ENCODE measurements at regions not wholly inside any gene's neighbourhood (a gene's known extent, or its start where the extent isn't known, plus 50 kb on each side); places are given as distances from the start of the nearest gene placed in this dataset.

GRCh38 chr9:86526021-86526420, 171.8 kb upstream of the TUT7 start:
- TF ChIP-seq CTCF (IDR thresholded peaks at IDR 0.05) = no peak
- Histone ChIP-seq H3K4me1 (no peaks in the 10 kb centered on the region), H3K36me3 (no peaks in the 10 kb centered on the region), H3K27ac (no peak overlapping the region), H3K27me3 (peaks cover 0 to 24% (median 6%) of the 10 kb centered on the region in 7 donors), H3K9me3 (no peaks in the 10 kb centered on the region), H3K4me3 (no peak overlapping the region)
- WGBS, 2 donors = 47 to 50% methylated on average over 6 of the region's 6 CpGs
- DNase-seq (no peak), ATAC-seq (no peak)
- intact Hi-C loops (cut with DNase I) = no loop called here

- intact Hi-C loops (cut with DNase I) = no loop called here
These were observed 171.0 kb upstream of the TUT7 start for GRCh38 chr9:86525182-86525581.

GRCh38 chr9:86521977-86522376, 167.8 kb upstream of the TUT7 start:
- peaks cover 0 to 10% (median 6%) of the 10 kb centered on the region in 7 donors for H3K27me3 ChIP-seq
- H3K9me3 ChIP-seq = no peaks in the 10 kb centered on the region
- no peak overlapping the region for H3K27ac ChIP-seq
- ATAC-seq (no peak), DNase-seq (no peak)
- H3K4me3 ChIP-seq = no peak overlapping the region
- no peak for TF ChIP-seq CTCF (IDR thresholded peaks at IDR 0.05)
- intact Hi-C loops (cut with DNase I) = no loop called here
- 79 to 82% methylated on average over 5 of the region's 5 CpGs for WGBS, 2 donors
- H3K36me3 ChIP-seq = no peaks in the 10 kb centered on the region
- no peaks in the 10 kb centered on the region for H3K4me1 ChIP-seq

More at GRCh38 chr9:86525182-86525581, 171.0 kb upstream of the TUT7 start:
- WGBS, 2 donors = 69 to 75% methylated on average over 5 of the region's 5 CpGs
- DNase-seq (no peak), ATAC-seq (no peak)
- Histone ChIP-seq H3K27ac (no peak overlapping the region), H3K36me3 (no peaks in the 10 kb centered on the region), H3K4me1 (no peaks in the 10 kb centered on the region), H3K9me3 (no peaks in the 10 kb centered on the region), H3K27me3 (peaks cover 0 to 21% (median 6%) of the 10 kb centered on the region in 7 donors), H3K4me3 (no peak overlapping the region)
- no peak for TF ChIP-seq CTCF (IDR thresholded peaks at IDR 0.05)

GRCh38 chr9:86521322-86521721, 167.1 kb upstream of the TUT7 start:
- 84 to 86% methylated on average over 4 of the region's 4 CpGs for WGBS, 2 donors
- DNase-seq (no peak), ATAC-seq (no peak)
- no peak overlapping the region for H3K27ac ChIP-seq
- H3K9me3 ChIP-seq = no peaks in the 10 kb centered on the region
- no peaks in the 10 kb centered on the region for H3K36me3 ChIP-seq
- no peak overlapping the region for H3K4me3 ChIP-seq
- peaks cover 0 to 4% (median under 1%) of the 10 kb centered on the region in 7 donors for H3K27me3 ChIP-seq
- H3K4me1 ChIP-seq = no peaks in the 10 kb centered on the region
- intact Hi-C loops (cut with DNase I) = no loop called here
- TF ChIP-seq CTCF (IDR thresholded peaks at IDR 0.05) = no peak

Data from heart right ventricle (tissue), 16 donors.